Suprapubic skin (tissue), 4 donors: ENCODE measurements at regions not wholly inside any gene's neighbourhood (a gene's known extent, or its start where the extent isn't known, plus 50 kb on each side); places are given as distances from the start of the nearest gene placed in this dataset.

Experiments
- DNase-seq, 2 donors: peaks; one replicate each; pipeline ENCODE4 v3.0.0-alpha.2; 2019; ENCODE audit warnings: low spot score in 2 of 2
- H3K27ac ChIP-seq: fragments of 200-600 bp; sonication (generic); one replicate; pipeline ENCODE4 v1.5.1; 2019
- H3K27me3 ChIP-seq: fragments of 200-600 bp; sonication (generic); one replicate; pipeline ENCODE4 v1.5.1; 2019
- H3K36me3 ChIP-seq: fragments of 200-600 bp; sonication (generic); one replicate; pipeline ENCODE4 v1.5.1; 2019
- H3K4me1 ChIP-seq: fragments of 200-600 bp; sonication (generic); one replicate; pipeline ENCODE4 v1.5.1; 2019
- H3K4me3 ChIP-seq: fragments of 200-600 bp; sonication (generic); one replicate; pipeline ENCODE4 v1.5.1; 2019; ENCODE audit warnings: mild to moderate bottlenecking
- H3K9me3 ChIP-seq: fragments of 200-600 bp; sonication (generic); one replicate; pipeline ENCODE4 v1.5.1; 2019
- CTCF ChIP-seq, 2 donors: fragments of 200-600 bp in 1 of 2; fragments of 450-650 bp in 1 of 2; sonication (generic) in 1 of 2; IDR thresholded peaks; one replicate each; pipeline ENCODE4 v1.5.1; 2016 to 2019; ENCODE audit warnings: antibody characterized with exemption in 2 of 2, mild to moderate bottlenecking in 1 of 2, moderate library complexity in 1 of 2
- EP300 ChIP-seq: sonication (generic); formaldehyde crosslinking; IDR thresholded peaks from one replicate; pipeline ENCODE4 v1.6.1; 2017; ENCODE audit warnings: antibody characterized with exemption
- POLR2A ChIP-seq, 2 donors: fragments of 450-650 bp; IDR thresholded peaks; one replicate each; pipeline ENCODE4 v1.6.1; 2017; ENCODE audit warnings: antibody characterized with exemption in 2 of 2, mild to moderate bottlenecking in 2 of 2, moderate library complexity in 2 of 2
- POLR2AphosphoS5 ChIP-seq, 3 donors: sonication (generic); formaldehyde crosslinking; IDR thresholded peaks; one replicate each; pipeline ENCODE4 v1.6.1; 2017; ENCODE audit warnings: antibody characterized with exemption in 3 of 3
- WGBS: methylation state at CpG from one replicate; pipeline ENCODE4 v1.1.5; 2018; 5-methylcytosine and 5-hydroxymethylcytosine counted together

GRCh38 chr18:73920033-73920432 lies 227.6 kb downstream of the FBXO15 start:
- H3K27me3 ChIP-seq, result no peaks in the 10 kb centered on the region
- no peaks in the 10 kb centered on the region for H3K4me1 ChIP-seq
- TF ChIP-seq POLR2A (IDR thresholded peaks at IDR 0.05) (no peak), EP300 (no peak), POLR2AphosphoS5 (IDR thresholded peaks at IDR 0.05) (no peak), CTCF (IDR thresholded peaks at IDR 0.05) (no peak)
- no peak overlapping the region for H3K27ac ChIP-seq
- H3K36me3 ChIP-seq, result no peaks in the 10 kb centered on the region
- no peak for DNase-seq
- 79% methylated on average over 2 of the region's 2 CpGs for WGBS
- no peaks in the 10 kb centered on the region for H3K9me3 ChIP-seq
- H3K4me3 ChIP-seq, result no peak overlapping the region

DNA sequence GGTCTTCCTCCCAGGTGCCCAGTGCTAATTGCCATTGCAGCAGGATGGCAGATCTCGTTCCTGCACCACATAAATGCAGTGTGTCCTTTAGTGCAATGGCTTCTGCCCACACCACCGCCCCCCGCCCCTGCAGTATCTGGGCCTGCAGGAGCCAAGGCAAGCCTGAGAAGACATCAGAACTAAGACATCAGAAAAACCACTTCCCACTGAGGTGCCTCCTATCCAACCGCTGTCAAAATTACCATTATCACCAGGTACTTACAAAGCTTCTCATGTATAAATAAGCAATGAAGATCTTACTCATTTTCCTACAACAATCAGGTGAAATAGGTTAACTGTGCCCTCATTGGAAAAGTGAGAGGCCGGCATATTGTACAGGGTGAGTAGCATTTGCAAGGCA lies 228.8 kb downstream of the FBXO15 start:
- no peak for DNase-seq

DNA sequence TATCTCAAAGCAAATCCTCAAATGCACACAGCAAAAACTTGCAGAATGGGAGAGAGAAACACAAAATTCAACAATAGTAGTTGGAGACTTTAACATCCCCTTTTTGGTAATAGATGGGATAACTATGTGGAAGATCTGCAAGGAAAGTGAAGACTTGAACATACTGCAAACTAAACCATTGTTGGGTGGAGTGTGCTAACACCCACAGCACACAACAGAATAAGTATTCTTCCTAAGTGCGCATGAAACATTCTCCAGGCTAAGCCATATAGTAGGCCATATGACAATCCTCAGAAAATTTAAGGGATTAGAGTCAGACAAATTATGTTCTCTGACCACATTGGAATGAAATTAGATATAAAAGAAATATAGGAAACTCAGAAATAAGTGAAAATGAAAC lies 230.6 kb downstream of the FBXO15 start:
- Histone ChIP-seq H3K36me3 (no peaks in the 10 kb centered on the region), H3K4me1 (no peaks in the 10 kb centered on the region), H3K27ac (no peak overlapping the region), H3K4me3 (no peak overlapping the region), H3K9me3 (no peaks in the 10 kb centered on the region), H3K27me3 (no peaks in the 10 kb centered on the region)
- TF ChIP-seq POLR2AphosphoS5 (IDR thresholded peaks at IDR 0.05) (no peak), EP300 (no peak), CTCF (IDR thresholded peaks at IDR 0.05) (no peak), POLR2A (IDR thresholded peaks at IDR 0.05) (no peak)
- DNase-seq, result no peak
- WGBS, result 97% methylated on average over 1 of the region's 1 CpG

More for the DNA sequence above, 228.8 kb downstream of the FBXO15 start:
- no peaks in the 10 kb centered on the region for H3K27me3 ChIP-seq
- no peaks in the 10 kb centered on the region for H3K9me3 ChIP-seq
- no peak overlapping the region for H3K27ac ChIP-seq
- H3K4me1 ChIP-seq, result no peaks in the 10 kb centered on the region
- TF ChIP-seq POLR2A (IDR thresholded peaks at IDR 0.05) (no peak), POLR2AphosphoS5 (IDR thresholded peaks at IDR 0.05) (no peak), EP300 (no peak), CTCF (IDR thresholded peaks at IDR 0.05) (no peak)
- no peak overlapping the region for H3K4me3 ChIP-seq
- H3K36me3 ChIP-seq, result no peaks in the 10 kb centered on the region
- 88% methylated on average over 5 of the region's 5 CpGs for WGBS

DNA sequence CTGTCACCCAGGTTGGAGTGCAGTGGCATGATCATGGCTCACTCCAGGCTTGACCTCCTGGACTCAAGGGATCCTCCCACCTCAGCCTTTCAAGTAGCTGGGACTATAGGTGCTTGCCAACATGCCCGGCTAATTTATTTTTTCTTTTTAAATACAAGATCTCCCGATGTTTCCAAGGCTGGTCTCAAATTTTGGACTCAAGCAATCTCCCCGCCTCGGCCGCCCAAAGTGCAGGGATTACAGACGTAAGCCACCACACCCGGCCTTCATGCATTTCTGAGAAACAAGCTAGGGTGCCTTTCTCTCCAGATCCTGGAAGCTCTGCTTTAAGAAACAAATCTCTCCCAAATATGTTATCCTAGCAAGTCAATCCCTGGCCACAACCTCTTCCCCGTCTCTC lies 234.1 kb downstream of the FBXO15 start:
- WGBS, result 91% methylated on average over 8 of the region's 8 CpGs
- no peaks in the 10 kb centered on the region for H3K4me1 ChIP-seq
- no peak for DNase-seq
- TF ChIP-seq POLR2A (IDR thresholded peaks at IDR 0.05), result no peak
- TF ChIP-seq EP300, result no peak
- TF ChIP-seq POLR2AphosphoS5 (IDR thresholded peaks at IDR 0.05), result no peak
- TF ChIP-seq CTCF (IDR thresholded peaks at IDR 0.05), result no peak
- H3K27me3 ChIP-seq, result no peaks in the 10 kb centered on the region
- H3K36me3 ChIP-seq, result no peaks in the 10 kb centered on the region
- H3K27ac ChIP-seq, result no peak overlapping the region
- H3K9me3 ChIP-seq, result no peaks in the 10 kb centered on the region
- no peak overlapping the region for H3K4me3 ChIP-seq

DNA sequence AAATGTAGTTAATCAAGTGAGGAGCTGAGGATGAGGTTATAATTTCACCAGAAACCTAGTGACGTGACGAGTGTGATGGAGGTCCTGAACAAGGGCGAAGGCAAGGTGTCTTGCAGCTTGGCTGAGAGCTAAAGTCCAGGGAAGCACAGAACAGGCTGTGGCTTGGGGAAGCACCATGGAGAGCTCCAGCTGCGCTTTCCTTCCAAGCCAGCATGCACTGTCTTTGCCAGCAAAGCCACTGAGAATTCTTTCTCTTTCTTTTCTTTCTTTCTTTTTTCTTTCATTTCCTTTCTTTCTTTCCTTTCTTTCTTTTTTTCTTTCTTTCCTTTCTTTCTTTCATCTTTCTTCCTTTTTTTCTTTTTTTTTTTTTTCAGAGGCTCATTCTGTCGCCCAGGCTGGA lies 239.3 kb downstream of the FBXO15 start:
- Histone ChIP-seq H3K4me3 (no peak overlapping the region), H3K36me3 (no peaks in the 10 kb centered on the region), H3K9me3 (peaks cover 3% of the 10 kb centered on the region), H3K4me1 (no peaks in the 10 kb centered on the region), H3K27ac (no peak overlapping the region), H3K27me3 (no peaks in the 10 kb centered on the region)
- WGBS, result 46% methylated on average over 5 of the region's 5 CpGs
- no peak for DNase-seq
- TF ChIP-seq EP300, result no peak
- TF ChIP-seq POLR2AphosphoS5 (IDR thresholded peaks at IDR 0.05), result no peak
- no peak for TF ChIP-seq CTCF (IDR thresholded peaks at IDR 0.05)
- TF ChIP-seq POLR2A (IDR thresholded peaks at IDR 0.05), result no peak
